ENCODE measurements at regions not wholly inside any gene's neighbourhood (a gene's known extent, or its start where the extent isn't known, plus 50 kb on each side); places are given as distances from the start of the nearest gene placed in this dataset.
A peak's percentile ranks its signal among the peaks of the same experiment; 100 is the strongest.

- no peaks in the 10 kb centered on the region for H3K79me2 ChIP-seq
- H3K9me2 ChIP-seq (replicated peaks; ENCODE audit: insufficient read depth), result no peaks in the 10 kb centered on the region
- no peak overlapping the region for H3K4me2 ChIP-seq
- H3K27ac ChIP-seq, result peak overlapping the region; percentile 73
- H2AFZ ChIP-seq, result no peak overlapping the region
- no peak overlapping the region for H3K4me3 ChIP-seq
- no peaks in the 10 kb centered on the region for H4K20me1 ChIP-seq (ENCODE audit: insufficient read depth, poor library complexity, severe bottlenecking)
- TF ChIP-seq EZH2 (IDR thresholded peaks at IDR 0.05; ENCODE audit: borderline replicate concordance) (no peak), CTCF (IDR thresholded peaks at IDR 0.05; ENCODE audit: poor library complexity) (no peak), EZH2phosphoT487 (IDR thresholded peaks at IDR 0.05; ENCODE audit: low read depth, severe bottlenecking, unreplicated experiment) (no peak)
- H3K9me3 ChIP-seq (ENCODE audit: low read depth), result no peaks in the 10 kb centered on the region
- H3K4me1 ChIP-seq (ENCODE audit: insufficient read depth), result peaks cover 9% of the 10 kb centered on the region
- no peaks in the 10 kb centered on the region for H3K36me3 ChIP-seq (replicated peaks; ENCODE audit: insufficient read depth, low read depth)
- peak; percentile 65 for DNase-seq (ENCODE audit: low spot score)
- H3K27me3 ChIP-seq, result peaks cover 3% of the 10 kb centered on the region
These were observed 105.5 kb downstream of the NXPE2 start for GRCh38 chr11:114783805-114784204.

- Histone ChIP-seq H4K20me1 (ENCODE audit: insufficient read depth, poor library complexity, severe bottlenecking) (no peaks in the 10 kb centered on the region), H3K9me2 (replicated peaks; ENCODE audit: insufficient read depth) (no peaks in the 10 kb centered on the region), H3K4me1 (ENCODE audit: insufficient read depth) (peaks cover 9% of the 10 kb centered on the region), H3K79me2 (no peaks in the 10 kb centered on the region), H2AFZ (no peak overlapping the region), H3K9me3 (ENCODE audit: low read depth) (no peaks in the 10 kb centered on the region), H3K27ac (peak overlapping the region; percentile 69), H3K4me3 (no peak overlapping the region), H3K27me3 (peaks cover 3% of the 10 kb centered on the region), H3K36me3 (replicated peaks; ENCODE audit: insufficient read depth, low read depth) (no peaks in the 10 kb centered on the region), H3K4me2 (no peak overlapping the region)
- DNase-seq (ENCODE audit: low spot score), result no peak
- 46% methylated on average over 5 of the region's 5 CpGs for WGBS (ENCODE audit: low lambda C conversion rate, missing lambda C conversion rate)
- TF ChIP-seq EZH2phosphoT487 (IDR thresholded peaks at IDR 0.05; ENCODE audit: low read depth, severe bottlenecking, unreplicated experiment) (no peak), EZH2 (IDR thresholded peaks at IDR 0.05; ENCODE audit: borderline replicate concordance) (no peak), CTCF (IDR thresholded peaks at IDR 0.05; ENCODE audit: poor library complexity) (no peak)
These were observed 105.9 kb downstream of the NXPE2 start for GRCh38 chr11:114784216-114784615.

GRCh38 chr11:114784891-114785290 is 106.6 kb downstream of the NXPE2 start:
- Histone ChIP-seq H3K9me2 (replicated peaks; ENCODE audit: insufficient read depth) (no peaks in the 10 kb centered on the region), H3K4me3 (no peak overlapping the region), H3K36me3 (replicated peaks; ENCODE audit: insufficient read depth, low read depth) (no peaks in the 10 kb centered on the region), H3K27me3 (peaks cover 3% of the 10 kb centered on the region), H3K27ac (peak overlapping the region; percentile 69), H3K9me3 (ENCODE audit: low read depth) (no peaks in the 10 kb centered on the region), H3K79me2 (no peaks in the 10 kb centered on the region), H3K4me1 (ENCODE audit: insufficient read depth) (peaks cover 9% of the 10 kb centered on the region), H4K20me1 (ENCODE audit: insufficient read depth, poor library complexity, severe bottlenecking) (no peaks in the 10 kb centered on the region), H2AFZ (no peak overlapping the region), H3K4me2 (no peak overlapping the region)
- TF ChIP-seq CTCF (IDR thresholded peaks at IDR 0.05; ENCODE audit: poor library complexity) (no peak), EZH2 (IDR thresholded peaks at IDR 0.05; ENCODE audit: borderline replicate concordance) (no peak), EZH2phosphoT487 (IDR thresholded peaks at IDR 0.05; ENCODE audit: low read depth, severe bottlenecking, unreplicated experiment) (no peak)
- DNase-seq (ENCODE audit: low spot score), result no peak
- WGBS (ENCODE audit: low lambda C conversion rate, missing lambda C conversion rate), result 91% methylated on average over 4 of the region's 4 CpGs

GRCh38 chr11:114785820-114786219 is 107.5 kb downstream of the NXPE2 start:
- Histone ChIP-seq H4K20me1 (ENCODE audit: insufficient read depth, poor library complexity, severe bottlenecking) (no peaks in the 10 kb centered on the region), H3K79me2 (no peaks in the 10 kb centered on the region), H3K4me1 (ENCODE audit: insufficient read depth) (peaks cover 9% of the 10 kb centered on the region), H3K4me2 (no peak overlapping the region), H3K4me3 (no peak overlapping the region), H3K9me2 (replicated peaks; ENCODE audit: insufficient read depth) (no peaks in the 10 kb centered on the region), H3K9me3 (ENCODE audit: low read depth) (no peaks in the 10 kb centered on the region), H3K36me3 (replicated peaks; ENCODE audit: insufficient read depth, low read depth) (no peaks in the 10 kb centered on the region), H3K27ac (no peak overlapping the region), H2AFZ (no peak overlapping the region), H3K27me3 (peaks cover 3% of the 10 kb centered on the region)
- 92% methylated on average over 4 of the region's 4 CpGs for WGBS (ENCODE audit: low lambda C conversion rate, missing lambda C conversion rate)
- no peak for TF ChIP-seq EZH2 (IDR thresholded peaks at IDR 0.05; ENCODE audit: borderline replicate concordance)
- TF ChIP-seq CTCF (IDR thresholded peaks at IDR 0.05; ENCODE audit: poor library complexity), result no peak
- TF ChIP-seq EZH2phosphoT487 (IDR thresholded peaks at IDR 0.05; ENCODE audit: low read depth, severe bottlenecking, unreplicated experiment), result no peak
- DNase-seq (ENCODE audit: low spot score), result no peak
